GM18873 (cell line): ENCODE measurements at regions not wholly inside any gene's neighbourhood (a gene's known extent, or its start where the extent isn't known, plus 50 kb on each side); places are given as distances from the start of the nearest gene placed in this dataset.

Experiments used
- ATAC-seq: cut with Tn5 transposase; IDR thresholded peaks from one replicate; pipeline ENCODE4 v1.9.1; 2021; ENCODE audit warnings: mild to moderate bottlenecking, moderate library complexity, moderate number of reproducible peaks; ENCODE audit not compliant: unreplicated experiment, low FRiP score

DNA sequence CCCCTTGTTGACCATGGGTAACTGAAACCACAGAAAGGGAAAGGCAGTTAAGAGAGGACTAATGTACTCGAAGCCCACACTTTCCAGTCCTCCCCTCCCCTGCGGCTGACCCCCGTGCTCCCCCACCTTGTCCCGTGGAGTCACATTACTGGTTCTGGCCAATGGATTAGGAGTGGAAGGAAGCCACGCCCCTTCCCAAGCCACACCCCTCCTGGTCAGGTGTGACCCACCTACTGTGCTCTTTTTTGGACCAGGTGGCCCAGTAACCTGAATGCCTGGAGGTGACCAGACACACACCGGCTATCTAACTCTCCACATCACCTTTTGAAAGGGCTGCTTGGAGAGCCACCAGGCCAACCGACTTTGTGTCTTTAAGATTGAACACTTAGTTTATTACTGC lies 109.3 kb upstream of the MSX1 start:
- ATAC-seq: no peak

DNA sequence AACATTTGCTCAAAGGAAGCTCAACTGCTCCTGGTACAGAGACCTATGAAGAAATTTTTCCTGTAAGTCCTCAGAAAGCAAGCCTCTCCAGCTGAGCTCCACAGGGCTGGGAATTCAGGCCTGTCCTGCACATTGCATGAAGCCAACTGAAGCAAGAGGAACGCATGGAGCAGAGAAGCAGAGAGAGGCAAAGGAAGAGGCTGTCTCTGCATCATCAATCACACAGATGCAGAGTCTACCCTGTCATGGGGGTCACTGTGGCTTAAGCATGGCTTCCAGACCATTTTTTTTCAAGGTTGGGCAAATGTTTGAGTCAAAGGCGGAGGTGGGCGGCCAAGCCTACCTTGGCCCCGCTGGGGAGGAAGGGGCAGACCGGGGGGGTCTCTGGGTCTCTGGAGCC lies 110.3 kb upstream of the MSX1 start:
- no peak for ATAC-seq

DNA sequence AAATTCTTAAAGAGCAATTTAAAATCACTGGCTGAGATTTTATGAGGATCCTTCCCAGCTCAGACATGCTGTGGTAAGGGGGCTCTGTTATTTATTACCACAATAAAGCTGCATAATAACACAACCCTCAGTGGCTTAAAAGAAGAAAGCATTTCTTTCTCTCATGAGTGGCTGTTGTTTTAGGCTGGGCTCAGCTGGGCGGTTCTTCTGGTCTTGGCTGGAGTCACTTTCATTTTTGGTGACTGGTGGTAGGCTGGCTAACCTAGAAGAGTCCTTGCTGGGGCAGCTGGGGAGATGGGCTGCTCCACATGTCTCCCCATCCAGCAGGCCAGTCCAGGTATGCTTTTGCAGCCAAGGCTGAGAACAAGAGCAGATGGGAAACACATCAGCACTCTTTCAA lies 113.0 kb upstream of the MSX1 start:
- ATAC-seq: no peak

DNA sequence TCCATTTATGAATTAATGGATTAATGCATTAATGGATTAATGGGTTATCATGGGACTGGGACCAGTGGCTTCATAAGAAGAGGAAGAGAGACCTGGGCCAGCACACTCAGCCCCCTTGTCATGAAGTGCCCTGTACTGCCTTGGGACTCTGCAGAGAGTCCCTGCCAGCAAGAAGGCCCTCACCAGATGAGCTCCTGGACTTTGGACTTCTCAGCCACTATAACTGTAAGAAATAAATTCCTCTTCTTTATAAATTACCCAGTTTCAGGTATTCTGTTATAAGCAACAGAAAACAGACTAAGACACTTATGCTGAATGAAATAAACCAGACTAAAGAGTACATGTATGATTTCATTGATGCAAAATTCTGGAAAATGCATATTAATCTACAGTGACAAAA lies 119.4 kb upstream of the MSX1 start:
- ATAC-seq: no peak

DNA sequence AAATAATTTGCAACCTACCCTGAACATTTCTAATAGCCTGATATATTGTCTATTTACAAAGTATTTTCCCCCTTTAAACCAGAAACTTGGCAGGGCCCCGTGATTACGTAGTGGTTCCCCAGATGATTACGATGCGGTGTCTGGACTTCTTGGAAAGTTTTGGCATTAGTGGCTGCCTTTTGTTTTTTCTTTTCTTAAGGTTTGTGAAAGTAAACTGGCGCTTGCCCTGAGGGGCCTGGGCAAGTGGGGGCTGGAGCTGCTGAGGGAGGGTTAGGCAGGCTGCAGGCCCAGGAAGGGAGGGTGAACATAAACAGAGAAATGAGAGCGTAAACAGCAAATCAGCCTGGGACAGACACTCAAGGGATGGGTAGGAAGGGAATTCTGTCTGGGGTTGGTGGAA lies 123.6 kb upstream of the MSX1 start:
- no peak for ATAC-seq

DNA sequence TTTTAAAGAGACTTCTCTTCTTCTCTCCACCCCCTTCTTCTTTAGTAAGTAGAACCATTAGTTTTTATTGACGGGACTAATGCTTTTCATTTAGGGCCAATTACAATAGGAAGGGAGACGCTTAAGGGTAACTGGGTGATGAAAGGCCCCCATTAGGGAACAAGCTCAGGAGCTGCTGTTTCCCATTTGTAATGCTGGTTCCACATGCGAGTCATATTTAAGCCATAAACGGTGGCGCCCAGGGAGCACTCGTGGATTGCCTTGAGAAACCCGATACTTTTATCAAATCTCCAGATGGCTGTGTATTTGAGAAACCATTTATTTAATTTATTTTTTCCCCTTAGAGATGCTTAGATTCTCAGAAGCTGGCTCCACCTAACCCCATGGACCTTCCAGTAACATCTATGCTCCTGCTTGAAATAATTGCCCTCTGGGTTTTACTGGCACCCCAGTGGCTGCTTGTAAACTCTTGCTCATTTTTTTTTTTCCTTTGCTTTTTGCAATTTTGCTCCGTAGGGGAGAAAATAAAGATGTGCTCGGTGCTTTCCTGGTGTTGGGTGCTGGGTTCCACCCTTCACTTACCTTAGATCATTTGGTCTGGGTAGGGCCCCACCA lies 124.2 kb upstream of the MSX1 start:
- ATAC-seq: no peak

DNA sequence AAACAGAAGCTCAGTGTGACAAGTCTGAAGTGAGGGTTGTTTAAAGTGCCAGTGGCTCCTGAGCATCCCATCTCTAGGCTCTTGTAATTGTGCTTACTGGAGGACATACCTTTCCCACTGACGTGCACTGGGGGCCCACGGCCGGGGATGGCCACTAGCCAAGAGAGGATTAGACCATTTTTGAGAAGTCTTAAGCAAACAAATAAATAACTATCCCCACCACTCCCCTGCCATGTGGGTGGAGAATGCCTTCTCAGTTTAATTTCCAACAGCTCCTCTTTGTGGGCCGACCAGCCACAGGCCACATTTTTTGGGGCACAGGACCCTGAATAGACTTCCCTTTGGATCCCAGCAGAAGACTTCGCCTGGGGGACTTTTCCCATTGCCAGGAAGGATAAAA lies 125.0 kb upstream of the MSX1 start:
- ATAC-seq: no peak

DNA sequence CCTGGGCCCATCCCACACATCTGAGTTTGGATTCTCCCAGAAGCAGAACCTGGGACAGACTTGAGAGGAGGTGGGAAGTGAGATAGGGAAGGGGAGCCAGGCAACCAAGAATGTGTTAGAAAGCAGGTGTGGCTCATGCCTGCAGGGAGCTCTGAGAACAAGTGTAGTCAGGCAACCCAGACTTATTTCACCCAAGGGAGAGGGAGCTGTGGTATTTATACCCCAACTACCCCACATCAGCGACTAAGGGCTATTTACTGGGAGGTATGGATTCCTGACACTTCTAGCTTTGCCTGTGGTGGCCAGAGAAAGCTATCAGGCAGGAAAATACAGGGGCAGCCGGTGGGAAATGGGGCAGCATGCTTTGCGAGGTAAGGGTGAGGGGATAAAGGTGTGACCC lies 125.8 kb upstream of the MSX1 start:
- ATAC-seq: no peak

DNA sequence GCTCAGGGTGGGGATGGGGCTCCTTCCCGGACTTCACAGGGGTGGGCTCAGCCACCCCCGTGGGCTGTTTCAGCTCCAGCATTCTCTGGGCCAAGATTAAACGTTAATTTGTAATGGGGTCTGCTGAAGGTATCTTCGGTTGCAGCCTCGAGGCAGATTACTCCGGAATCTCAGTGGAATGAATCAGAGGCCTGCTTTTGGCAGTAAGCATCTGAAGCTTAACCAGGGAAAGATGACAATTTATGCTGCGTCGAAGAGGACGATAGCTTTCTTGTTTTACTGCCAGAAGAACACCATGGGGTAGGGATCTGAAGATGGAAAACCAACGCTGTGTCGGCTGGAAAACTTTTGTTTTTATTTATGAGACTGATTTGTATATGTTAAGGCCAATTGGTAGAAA lies 129.2 kb upstream of the MSX1 start:
- no peak for ATAC-seq

DNA sequence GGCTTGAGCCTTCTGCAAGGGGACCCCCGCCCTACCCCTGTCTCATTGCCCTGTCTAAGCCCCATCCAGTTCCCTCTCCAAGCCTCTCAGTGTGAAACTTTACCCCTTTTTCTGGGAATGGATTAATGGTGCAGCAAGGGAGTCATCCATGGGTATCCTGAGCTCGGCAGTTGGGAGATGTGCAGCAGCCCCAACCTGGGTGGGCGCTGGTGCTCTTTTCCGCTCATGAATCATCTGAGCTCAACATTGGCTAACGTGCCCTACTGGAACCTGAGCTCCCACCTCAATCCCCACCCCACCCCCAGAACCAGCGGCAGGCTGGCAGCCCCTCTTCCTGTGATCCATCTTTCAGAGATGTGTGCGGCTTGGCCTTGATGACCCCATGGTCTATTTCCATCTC lies 130.3 kb upstream of the MSX1 start:
- ATAC-seq: no peak

DNA sequence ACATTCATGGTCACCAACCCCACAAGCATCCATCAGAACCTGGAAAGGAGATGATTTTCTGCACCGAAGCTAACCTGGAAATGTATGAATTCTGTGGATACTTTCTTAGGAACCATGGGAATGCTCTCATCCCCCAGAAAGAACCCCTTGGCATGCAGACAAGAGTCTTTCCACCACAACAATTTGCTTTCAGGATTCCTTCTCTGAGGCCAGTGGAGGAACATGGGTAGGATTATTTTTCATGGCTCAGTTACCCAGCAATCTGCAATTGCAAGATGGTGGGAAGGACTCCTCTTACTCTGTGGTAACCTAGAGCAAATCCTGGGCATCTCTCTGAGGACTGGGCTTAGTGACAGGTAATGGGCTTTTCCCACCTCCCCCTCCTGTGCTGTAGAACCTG lies 131.9 kb upstream of the MSX1 start:
- ATAC-seq: no peak

DNA sequence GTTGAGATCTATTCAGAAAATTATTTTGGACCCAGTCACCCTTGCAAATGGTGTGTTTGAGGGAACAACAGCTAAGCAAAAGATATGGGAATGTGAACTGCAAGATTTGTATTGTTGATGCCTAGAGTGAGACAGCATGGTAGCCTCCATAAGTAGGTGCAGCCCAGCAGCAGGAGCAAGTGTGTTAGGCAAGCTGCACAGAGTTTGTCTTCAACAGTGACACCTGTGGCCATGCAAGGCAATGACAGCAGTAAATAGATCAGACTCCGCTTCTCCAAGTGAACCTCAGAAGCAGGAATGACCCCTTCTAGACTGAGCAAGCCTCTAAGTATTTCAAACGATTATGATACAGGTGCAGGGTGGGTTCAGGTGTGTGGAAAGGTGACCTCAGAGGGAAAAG lies 133.4 kb upstream of the MSX1 start:
- no peak for ATAC-seq

DNA sequence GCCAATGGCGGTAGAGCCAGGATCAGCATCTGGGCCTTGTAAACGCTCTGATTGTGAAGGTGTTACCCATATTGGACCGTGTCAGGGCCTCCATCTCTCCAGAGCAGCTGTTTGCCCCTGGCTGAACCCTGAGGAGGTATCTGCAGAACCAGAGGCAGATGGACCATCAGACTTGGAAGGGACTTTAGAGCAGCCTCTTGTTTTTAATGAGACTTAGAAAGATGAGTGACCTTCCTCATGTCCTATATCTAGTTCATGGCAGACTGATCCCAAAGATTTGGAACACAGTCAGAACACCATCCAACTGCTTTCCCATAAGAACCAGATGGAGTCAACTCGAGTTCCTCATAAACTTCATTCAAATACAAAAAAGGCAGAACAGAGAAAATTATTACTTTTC lies 135.1 kb upstream of the MSX1 start:
- ATAC-seq: no peak

DNA sequence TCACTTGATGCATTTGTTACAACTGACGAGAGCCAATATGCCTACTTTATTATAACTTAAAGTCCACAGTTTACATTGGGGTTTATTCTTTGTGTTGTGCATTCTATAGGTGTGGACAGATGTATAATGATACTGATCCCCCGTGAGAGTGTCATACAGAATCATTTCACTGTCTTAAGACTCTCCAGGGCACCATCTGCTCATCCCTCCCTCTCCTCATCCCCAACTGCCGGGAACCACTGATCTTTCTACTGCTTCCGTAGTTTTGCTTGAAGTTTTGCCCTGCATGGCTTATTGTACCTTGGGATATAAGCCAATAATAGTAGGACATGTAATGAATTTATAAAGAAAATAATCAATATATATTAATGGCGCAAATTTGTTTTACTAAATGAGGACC lies 137.8 kb upstream of the MSX1 start:
- no peak for ATAC-seq

DNA sequence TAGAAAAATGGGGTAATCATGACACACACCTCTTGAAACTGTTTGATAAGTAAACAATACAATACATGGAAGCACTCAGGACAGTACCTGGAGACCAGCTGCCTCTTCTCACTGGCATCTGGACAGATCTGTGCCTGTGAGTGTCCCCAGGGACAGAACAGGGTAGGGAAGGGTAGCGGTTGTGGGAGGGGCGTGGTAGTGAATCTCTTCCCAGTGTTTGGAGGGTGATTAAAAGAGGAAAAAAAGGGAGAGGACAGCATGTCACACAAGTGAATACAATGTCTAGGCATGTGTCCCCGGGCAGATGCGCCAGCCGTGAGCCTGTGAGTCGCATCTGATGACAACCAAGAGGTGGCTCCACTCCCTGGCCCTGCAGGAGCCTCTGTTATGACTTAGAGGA lies 138.8 kb upstream of the MSX1 start:
- ATAC-seq: no peak

DNA sequence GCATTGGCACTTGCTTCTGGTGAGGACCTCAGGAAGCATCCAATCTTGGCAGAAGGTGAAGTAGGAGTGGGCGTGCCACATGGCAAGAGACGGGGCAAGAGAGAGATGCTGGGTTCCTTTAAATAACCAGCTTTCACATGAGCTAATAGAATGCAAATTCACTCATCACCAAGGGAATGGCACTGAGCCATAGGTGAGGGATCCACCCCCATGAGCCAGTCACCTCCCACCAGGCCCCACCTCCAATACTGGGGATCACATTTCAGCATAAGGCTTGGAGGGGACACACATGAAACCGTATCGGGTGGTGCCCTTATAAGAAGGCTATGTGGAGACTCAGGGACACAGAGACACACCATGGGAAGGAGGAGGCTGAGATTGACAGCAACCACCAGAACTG lies 140.0 kb upstream of the MSX1 start:
- no peak for ATAC-seq

DNA sequence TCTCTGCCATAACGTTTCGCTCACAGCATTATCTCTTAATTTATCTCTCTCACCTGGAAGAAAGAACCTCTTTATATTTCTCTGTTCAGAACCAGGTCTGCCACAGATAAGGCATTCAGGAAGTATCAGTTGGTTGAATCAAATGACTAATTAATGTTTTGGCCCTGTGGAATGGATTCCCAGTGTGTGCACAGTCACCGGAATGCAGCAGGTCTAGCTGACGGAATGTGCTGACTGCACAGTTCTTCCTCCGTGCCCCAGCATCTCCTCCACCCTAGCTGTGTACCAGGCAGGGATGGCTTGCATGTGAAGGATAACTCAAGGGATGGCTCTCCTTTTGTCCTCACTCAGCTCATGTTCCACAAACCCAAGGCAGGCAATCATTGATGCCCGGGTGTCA lies 141.8 kb upstream of the MSX1 start:
- no peak for ATAC-seq

DNA sequence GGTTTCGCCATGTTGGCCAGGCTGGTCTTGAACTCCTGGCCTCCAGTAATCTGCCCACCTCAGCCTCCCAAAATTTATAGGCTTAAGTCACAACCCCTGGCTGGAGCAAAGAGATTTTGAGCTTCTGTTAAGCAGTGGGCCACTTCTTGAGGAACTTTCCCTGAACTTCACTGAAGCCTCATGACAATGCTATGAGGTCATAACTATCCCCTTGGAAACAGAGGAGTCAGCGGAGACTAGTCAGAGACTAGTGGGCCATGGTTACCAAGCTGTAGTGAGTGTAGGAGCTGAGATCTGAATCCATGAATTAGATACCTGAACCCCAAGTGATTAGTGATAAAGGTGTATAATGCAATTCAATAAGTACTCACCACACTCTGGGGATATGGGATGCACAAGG lies 145.1 kb upstream of the MSX1 start:
- ATAC-seq: no peak

DNA sequence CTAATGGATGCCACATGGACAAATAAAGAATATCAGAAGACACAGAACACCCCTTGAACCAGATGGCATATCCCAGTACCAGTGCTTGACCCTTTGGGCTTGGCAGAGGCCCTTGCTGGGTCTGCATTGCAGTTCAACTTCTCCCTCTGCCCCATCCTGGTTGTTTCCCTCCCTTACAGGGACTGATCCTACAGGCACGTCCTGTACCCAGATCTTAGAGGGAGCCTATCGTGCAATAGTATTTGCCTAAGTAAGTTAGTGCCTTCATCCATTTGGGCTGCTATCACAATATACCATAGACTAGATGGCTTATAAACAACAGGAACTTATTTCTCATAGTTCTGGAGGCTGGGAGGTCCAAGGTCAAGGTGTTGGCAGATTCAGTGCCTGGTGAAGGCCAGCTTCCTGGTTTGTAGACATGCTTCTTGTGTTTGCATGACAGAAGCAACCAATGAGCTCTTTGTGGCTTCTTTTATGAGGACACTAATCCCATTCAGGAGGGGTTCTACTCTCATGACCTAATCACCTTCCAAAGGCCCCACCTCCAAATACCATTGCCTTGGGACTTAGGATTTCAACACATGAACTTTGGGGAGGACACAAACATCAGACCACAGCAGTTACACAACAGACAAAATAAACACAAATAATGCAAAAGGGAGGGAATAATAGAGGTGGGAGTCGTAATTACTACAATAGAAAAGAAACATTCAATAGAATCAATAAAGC lies 146.5 kb upstream of the MSX1 start:
- ATAC-seq: no peak

DNA sequence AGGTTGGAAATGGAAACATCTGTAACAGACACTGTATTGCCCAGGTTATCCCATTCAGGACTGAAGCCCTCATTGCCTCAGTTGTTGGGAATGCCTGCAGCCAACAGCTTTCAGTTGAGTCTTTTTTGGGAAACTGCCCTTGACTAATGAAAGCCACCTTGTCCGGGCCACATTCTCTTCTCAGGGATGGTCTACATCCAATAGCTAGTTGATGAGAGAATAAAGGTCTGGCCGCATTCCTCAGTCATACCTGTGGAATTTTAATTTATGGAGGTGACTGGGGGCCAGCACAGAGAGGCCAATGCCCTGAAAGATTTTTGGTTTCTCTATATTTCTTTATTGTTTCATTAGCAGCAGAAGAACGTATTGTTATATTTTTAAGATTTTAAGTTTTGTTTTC lies 147.6 kb upstream of the MSX1 start:
- no peak for ATAC-seq

DNA sequence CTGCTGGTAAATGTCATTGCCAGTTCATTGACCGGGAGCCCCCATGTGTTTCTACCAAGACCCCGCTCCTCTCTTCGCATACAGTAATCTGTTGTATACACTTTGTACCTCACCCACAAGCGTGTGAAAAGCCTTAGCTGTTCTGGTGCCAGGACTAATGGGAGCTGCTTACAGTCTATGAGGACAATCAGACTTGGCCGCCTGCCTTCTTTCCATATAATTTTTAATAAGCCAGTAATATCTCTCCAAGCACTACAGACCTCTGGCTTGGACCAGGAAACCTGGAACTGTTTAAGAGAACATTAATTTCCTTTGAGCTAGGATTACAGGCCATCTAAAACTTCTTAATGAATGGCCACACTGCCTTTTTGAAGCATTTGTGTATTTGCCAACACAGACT lies 149.7 kb upstream of the MSX1 start:
- no peak for ATAC-seq

DNA sequence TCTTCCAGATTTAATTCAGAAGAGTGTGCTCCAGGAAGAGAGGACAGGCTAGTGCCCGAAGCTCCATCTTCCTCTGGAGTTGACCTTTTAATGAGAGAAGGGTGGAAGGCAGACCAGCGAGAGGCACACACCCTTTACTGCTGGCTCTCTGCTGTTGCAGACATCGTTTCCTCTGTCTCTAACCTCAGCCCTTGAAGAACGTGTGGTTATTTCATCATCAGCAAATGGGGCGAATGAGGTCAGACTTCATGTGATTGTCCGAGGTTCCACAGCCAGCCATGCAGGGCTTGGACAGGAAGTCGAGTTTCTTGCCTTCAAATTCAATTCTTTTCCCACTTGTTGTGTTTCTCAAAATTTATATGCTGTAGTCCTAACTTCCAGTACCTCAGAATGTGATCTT lies 155.2 kb upstream of the MSX1 start:
- no peak for ATAC-seq

DNA sequence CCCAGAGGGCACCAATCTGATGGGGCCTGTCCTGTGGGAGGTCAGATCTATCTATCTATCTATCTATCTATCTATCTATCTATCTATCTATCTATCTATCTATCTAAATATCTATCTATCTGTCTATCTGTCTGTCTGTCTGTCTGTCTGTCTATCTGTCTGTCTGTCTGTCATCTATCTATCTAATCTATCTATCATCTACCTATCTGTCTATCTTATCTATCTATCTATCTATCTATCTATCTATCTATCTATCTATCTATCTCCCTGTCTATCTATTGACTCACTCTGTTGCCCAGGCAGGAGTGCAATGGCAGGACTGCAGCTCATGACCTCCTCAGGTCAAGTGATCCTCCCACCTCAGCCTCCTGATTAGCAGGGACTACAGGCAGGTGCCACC lies 155.7 kb upstream of the STX18 start:
- ATAC-seq: no peak
